ENCODE measurements at regions not wholly inside any gene's neighbourhood (a gene's known extent, or its start where the extent isn't known, plus 50 kb on each side); places are given as distances from the start of the nearest gene placed in this dataset.

DNA sequence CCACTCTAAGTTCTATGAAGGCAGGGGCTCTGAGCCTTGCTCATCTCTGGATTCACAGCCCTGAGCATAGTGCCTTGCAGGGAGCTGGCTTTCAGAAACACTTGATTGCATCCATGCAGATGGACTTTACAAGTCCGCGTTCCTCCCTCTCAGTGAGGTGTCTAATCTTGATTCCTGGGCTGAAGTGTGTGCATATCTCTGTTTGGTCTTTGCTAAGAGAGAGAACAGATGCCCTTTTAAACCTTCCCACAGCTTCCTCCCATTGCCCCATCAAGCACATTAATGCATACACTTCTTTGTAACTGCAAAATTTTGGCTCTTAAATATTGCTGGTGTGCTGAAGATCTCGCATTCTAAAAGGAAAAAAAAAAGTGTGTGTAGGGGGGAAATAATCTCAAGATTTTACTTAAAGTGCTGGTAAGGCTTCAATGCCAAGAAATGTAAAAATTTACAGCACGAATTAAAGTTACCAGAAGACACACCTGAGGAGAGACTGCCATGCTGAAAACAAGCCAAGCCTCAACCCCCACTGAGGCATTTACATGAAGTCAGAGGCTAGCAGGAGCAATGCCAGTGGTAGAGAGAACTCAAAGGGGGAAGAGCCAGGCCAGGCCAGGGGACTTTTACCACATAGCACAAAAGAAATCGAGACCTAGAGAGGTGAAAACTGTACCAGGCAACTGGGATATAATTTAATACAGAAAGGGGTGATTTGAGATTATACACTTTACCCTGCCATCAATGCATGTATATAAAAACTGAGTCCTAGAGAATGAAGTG, 492.1 kb downstream of the SOX6 start:
- Histone ChIP-seq H3K4me1 (no peaks in the 10 kb centered on the region), H3K4me2 (no peak overlapping the region), H3K27ac (no peak overlapping the region), H3K4me3 (no peak overlapping the region), H3K9me3 (no peaks in the 10 kb centered on the region), H3K27me3 (no peaks in the 10 kb centered on the region), H3K9ac (no peak overlapping the region), H4K20me1 (no peaks in the 10 kb centered on the region), H3K36me3 (no peaks in the 10 kb centered on the region)
- no peak for TF ChIP-seq Cebpa-rat (IDR thresholded peaks at IDR 0.05)

DNA sequence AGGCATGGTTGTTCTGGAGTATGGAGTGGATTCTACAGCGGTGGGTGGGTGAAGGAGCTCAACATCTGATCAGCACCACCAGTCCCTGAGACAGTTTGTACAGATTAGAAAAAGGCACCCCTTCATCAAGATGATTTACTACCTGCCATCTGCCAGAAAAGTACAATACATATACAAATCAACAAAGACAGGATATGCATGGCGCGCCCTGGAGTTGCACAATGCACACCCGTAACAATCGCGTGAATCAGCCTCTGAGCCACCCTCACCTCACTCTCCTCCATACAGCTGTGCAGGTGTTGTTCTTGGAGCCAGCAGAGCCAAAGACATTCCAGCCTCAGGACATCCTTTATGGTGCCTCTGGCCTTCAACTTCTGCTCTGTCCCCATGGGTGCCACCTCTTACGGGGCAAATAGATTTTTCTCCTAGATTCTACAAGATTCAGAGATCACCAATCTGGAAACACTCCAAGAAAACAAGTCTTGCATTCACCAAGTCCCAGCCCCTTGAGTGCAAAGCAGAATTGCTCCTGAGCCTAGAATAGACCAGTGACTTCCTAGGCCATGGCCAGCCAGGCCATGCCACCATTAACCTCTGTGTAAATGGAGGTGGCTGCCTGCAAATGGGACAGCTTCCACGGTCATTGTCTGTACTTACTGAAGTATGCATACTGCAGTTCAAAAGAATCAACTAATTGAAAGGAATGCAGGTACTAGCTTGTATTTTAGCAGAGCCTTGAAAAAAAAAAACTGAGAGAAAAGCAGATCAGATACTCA, 490.9 kb downstream of the SOX6 start:
- H4K20me1 ChIP-seq, result no peaks in the 10 kb centered on the region
- no peak overlapping the region for H3K4me2 ChIP-seq
- H3K4me1 ChIP-seq, result no peaks in the 10 kb centered on the region
- no peaks in the 10 kb centered on the region for H3K9me3 ChIP-seq
- no peak for TF ChIP-seq Cebpa-rat (IDR thresholded peaks at IDR 0.05)
- H3K27ac ChIP-seq, result no peak overlapping the region
- no peaks in the 10 kb centered on the region for H3K27me3 ChIP-seq
- H3K4me3 ChIP-seq, result no peak overlapping the region
- H3K9ac ChIP-seq, result no peak overlapping the region
- H3K36me3 ChIP-seq, result no peaks in the 10 kb centered on the region

DNA sequence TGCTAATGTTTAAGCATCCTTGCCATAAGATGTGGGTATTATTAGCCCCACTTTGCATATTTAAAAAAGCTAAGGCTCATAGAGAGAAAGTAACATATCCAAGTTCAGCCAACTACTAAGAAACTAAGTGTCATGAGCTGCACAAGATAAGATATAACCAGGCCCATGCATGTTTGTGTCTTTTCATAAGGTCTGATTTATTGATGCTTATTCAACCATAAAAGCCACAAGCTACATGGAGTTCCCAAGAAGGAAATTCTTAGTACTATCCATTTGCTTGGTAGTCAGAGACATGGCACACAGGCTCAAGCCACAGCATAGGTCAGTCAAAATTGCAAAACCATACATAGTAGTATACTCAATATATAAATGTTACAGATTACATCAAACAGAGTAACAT, 488.5 kb downstream of the SOX6 start:
- no peaks in the 10 kb centered on the region for H3K9me3 ChIP-seq
- no peaks in the 10 kb centered on the region for H3K27me3 ChIP-seq
- H3K9ac ChIP-seq, result no peak overlapping the region
- H3K27ac ChIP-seq, result no peak overlapping the region
- H4K20me1 ChIP-seq, result no peaks in the 10 kb centered on the region
- TF ChIP-seq Cebpa-rat (IDR thresholded peaks at IDR 0.05), result no peak
- no peak overlapping the region for H3K4me2 ChIP-seq
- H3K36me3 ChIP-seq, result no peaks in the 10 kb centered on the region
- no peaks in the 10 kb centered on the region for H3K4me1 ChIP-seq
- no peak overlapping the region for H3K4me3 ChIP-seq

DNA sequence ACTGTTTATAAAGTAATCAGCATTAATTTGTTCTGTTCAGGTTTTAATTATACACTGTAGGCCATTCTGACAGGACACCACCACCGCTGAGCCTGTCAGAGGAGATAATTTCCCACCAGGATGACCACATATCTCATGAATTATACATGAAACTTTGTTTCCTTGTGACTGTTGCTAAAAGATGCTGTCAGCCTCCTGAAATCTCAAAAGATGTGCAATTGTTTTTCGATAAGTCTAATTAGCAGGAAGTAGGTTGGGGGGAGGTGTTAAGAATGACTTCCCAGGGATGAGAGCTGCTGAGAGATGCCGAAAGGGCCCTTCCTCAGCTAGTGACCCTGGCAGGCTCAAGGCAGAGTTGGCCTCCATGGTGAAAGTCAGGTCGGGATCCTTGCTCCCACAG, 485.4 kb downstream of the SOX6 start:
- H3K27me3 ChIP-seq, result no peaks in the 10 kb centered on the region
- H3K4me3 ChIP-seq, result no peak overlapping the region
- no peaks in the 10 kb centered on the region for H3K36me3 ChIP-seq
- no peak overlapping the region for H3K27ac ChIP-seq
- H3K4me2 ChIP-seq, result no peak overlapping the region
- TF ChIP-seq Cebpa-rat (IDR thresholded peaks at IDR 0.05), result no peak
- H4K20me1 ChIP-seq, result no peaks in the 10 kb centered on the region
- H3K4me1 ChIP-seq, result no peaks in the 10 kb centered on the region
- H3K9me3 ChIP-seq, result no peaks in the 10 kb centered on the region
- H3K9ac ChIP-seq, result no peak overlapping the region

DNA sequence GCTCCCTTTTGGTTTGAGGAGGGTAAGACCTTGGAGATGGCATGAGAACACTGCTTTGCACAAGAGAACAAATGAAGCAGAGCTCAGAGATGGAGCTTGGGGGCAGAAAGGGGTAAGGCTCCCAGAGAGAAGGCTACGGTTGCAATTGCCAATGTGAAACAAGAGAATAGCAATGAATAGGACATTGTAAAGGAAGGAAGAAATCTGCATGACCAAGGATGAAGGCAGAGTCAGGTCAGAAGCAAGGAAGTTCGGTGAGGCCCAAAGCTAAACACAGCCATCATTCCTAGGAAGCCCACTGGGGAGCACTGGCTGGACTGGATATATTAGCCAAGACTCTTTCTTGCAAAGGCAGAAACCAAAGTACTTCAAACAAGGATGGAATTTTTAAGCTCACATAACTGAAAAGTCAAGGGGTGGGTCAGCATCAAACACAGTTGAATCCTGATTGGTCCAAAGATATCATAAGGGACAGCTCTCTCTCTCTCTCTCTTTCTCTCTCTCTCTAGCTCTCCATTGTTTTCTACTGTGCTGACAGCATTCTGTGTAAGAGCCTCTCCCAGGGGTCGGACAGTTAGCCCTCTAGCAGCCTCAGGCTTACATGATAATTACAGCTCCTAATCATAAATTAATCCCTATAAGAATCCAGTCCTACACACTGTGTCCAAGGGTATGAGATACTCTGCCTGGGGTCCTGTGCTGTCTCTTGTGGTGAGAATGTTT, 484.3 kb downstream of the SOX6 start:
- H3K4me3 ChIP-seq, result no peak overlapping the region
- no peaks in the 10 kb centered on the region for H3K9me3 ChIP-seq
- no peak overlapping the region for H3K4me2 ChIP-seq
- no peaks in the 10 kb centered on the region for H3K27me3 ChIP-seq
- H4K20me1 ChIP-seq, result no peaks in the 10 kb centered on the region
- no peaks in the 10 kb centered on the region for H3K4me1 ChIP-seq
- no peak for TF ChIP-seq Cebpa-rat (IDR thresholded peaks at IDR 0.05)
- no peak overlapping the region for H3K9ac ChIP-seq
- H3K27ac ChIP-seq, result no peak overlapping the region
- no peaks in the 10 kb centered on the region for H3K36me3 ChIP-seq

DNA sequence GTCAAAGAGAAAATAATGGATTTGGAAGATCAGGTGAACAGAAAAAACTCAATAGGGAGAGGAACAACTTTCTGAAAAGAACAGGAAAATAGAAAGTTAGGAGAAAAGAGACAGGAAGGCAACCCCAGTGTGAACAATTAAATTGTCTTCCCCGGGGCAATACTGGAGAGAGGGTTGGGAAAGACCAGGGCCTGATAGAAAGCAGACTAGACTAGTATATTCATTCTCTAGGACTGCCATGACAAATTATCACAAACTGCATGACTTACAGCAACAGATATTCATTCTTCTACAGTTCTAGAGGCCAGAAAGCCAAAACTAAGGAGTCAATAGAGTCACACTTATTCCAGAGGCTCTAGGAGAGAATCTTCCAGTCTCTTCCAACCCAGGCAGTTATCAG, 482.8 kb downstream of the SOX6 start:
- no peaks in the 10 kb centered on the region for H3K36me3 ChIP-seq
- no peak overlapping the region for H3K27ac ChIP-seq
- H3K4me3 ChIP-seq, result no peak overlapping the region
- H4K20me1 ChIP-seq, result no peaks in the 10 kb centered on the region
- H3K4me1 ChIP-seq, result no peaks in the 10 kb centered on the region
- no peak for TF ChIP-seq Cebpa-rat (IDR thresholded peaks at IDR 0.05)
- H3K9ac ChIP-seq, result no peak overlapping the region
- H3K27me3 ChIP-seq, result no peaks in the 10 kb centered on the region
- no peak overlapping the region for H3K4me2 ChIP-seq
- H3K9me3 ChIP-seq, result no peaks in the 10 kb centered on the region

DNA sequence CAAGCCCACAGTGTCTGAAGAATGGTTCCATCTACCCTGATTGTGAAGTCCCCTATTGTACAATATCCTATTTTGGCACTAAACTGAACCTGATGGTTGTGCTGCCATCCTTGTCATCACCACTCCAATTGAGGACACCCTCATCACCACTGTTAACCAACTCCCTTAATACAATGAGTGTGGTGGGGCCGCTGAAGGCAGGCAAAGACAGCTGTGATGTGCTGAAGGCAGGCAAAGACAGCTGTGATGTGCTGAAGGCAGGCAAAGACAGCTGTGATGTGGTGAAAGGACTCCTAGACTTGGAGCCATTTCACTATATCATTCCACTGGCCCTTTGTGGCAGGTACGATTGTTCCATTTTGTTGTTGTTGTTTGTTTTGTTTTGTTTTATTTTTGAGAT, 481.6 kb downstream of the SOX6 start:
- no peak overlapping the region for H3K4me2 ChIP-seq
- H3K27ac ChIP-seq, result no peak overlapping the region
- no peaks in the 10 kb centered on the region for H3K4me1 ChIP-seq
- no peak for TF ChIP-seq Cebpa-rat (IDR thresholded peaks at IDR 0.05)
- no peaks in the 10 kb centered on the region for H3K27me3 ChIP-seq
- H4K20me1 ChIP-seq, result no peaks in the 10 kb centered on the region
- H3K4me3 ChIP-seq, result no peak overlapping the region
- H3K9me3 ChIP-seq, result no peaks in the 10 kb centered on the region
- no peak overlapping the region for H3K9ac ChIP-seq
- no peaks in the 10 kb centered on the region for H3K36me3 ChIP-seq

DNA sequence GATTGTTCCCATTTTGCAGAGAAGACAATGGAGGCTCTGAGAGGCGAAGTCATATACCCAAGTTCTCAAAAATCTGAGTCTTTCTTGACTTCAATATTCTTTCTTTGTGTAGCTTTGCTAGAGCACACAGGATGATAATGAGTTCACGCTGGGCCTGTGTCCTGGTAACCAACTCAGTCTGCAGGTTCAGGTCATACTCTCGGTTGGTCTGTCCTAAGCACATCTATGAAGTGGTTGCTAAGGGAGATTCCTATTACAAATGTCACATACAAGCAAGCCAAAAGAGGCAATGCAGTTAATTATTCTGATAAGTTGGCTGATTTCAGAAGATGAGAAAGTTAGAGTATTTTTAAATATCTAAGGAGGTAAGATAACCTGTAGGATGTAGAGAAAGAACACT, 481.0 kb downstream of the SOX6 start:
- H3K4me3 ChIP-seq, result no peak overlapping the region
- no peak overlapping the region for H3K9ac ChIP-seq
- H4K20me1 ChIP-seq, result no peaks in the 10 kb centered on the region
- no peaks in the 10 kb centered on the region for H3K27me3 ChIP-seq
- no peaks in the 10 kb centered on the region for H3K36me3 ChIP-seq
- H3K9me3 ChIP-seq, result no peaks in the 10 kb centered on the region
- no peaks in the 10 kb centered on the region for H3K4me1 ChIP-seq
- TF ChIP-seq Cebpa-rat (IDR thresholded peaks at IDR 0.05), result no peak
- no peak overlapping the region for H3K27ac ChIP-seq
- H3K4me2 ChIP-seq, result no peak overlapping the region

DNA sequence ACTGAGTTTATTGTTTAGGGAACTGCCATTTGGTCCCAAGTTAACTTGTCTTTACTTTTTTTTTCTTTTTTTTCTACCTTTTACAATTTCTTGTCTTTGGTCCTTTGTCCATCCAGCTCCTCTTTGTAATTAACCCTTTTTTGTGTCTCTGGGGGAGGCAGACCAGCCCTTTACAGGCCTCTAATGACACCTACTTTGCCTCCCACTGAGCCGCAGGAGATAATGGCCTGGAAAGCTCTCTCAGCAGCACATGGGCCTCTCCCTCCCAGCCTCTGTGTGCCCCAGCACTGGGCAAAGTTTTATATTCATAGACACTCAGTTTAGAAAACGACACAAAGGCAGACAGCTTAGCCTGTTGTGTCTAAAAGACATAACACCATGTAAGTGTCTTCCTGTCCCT, 480.4 kb downstream of the SOX6 start:
- Histone ChIP-seq H3K27ac (no peak overlapping the region), H3K9me3 (no peaks in the 10 kb centered on the region), H3K4me2 (no peak overlapping the region), H3K27me3 (no peaks in the 10 kb centered on the region), H3K36me3 (no peaks in the 10 kb centered on the region), H4K20me1 (no peaks in the 10 kb centered on the region), H3K9ac (no peak overlapping the region), H3K4me3 (no peak overlapping the region), H3K4me1 (no peaks in the 10 kb centered on the region)
- no peak for TF ChIP-seq Cebpa-rat (IDR thresholded peaks at IDR 0.05)

DNA sequence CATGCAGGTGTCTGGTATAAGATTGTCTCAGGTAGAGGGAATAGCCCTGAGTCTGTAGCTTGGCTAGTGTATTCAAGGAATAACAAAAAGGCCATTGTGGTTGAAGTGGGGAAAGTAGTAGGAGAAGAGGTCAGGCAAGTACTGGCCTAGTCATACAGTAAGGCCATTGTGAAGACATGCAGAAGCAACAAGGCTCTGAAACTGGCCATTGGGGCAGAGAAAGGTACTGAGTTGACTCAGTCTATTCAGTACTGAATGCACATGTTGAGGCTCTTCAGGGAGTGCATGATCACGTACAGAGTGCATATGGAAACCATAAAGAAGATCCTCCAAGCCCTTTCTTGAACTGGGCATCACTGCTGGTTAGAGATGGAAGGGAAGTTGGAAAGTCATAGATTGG, 477.6 kb downstream of the SOX6 start:
- no peak overlapping the region for H3K9ac ChIP-seq
- H4K20me1 ChIP-seq, result no peaks in the 10 kb centered on the region
- H3K27me3 ChIP-seq, result no peaks in the 10 kb centered on the region
- H3K4me3 ChIP-seq, result no peak overlapping the region
- H3K4me1 ChIP-seq, result 0 out of 2 replicates have a peak, but pooled peaks cover 6% of the 10 kb centered on the region
- no peak overlapping the region for H3K27ac ChIP-seq
- H3K9me3 ChIP-seq, result no peaks in the 10 kb centered on the region
- H3K36me3 ChIP-seq, result no peaks in the 10 kb centered on the region
- TF ChIP-seq Cebpa-rat (IDR thresholded peaks at IDR 0.05), result no peak
- H3K4me2 ChIP-seq, result no peak overlapping the region

Data from BLaER1 (cell line).